ENCODE measurements at regions not wholly inside any gene's neighbourhood (a gene's known extent, or its start where the extent isn't known, plus 50 kb on each side); places are given as distances from the start of the nearest gene placed in this dataset.
"Not testable (repeated sequence)": the region's sequence is repeated elsewhere in the genome, so short reads cannot be mapped to it uniquely, and the experiment has no call there.

DNA sequence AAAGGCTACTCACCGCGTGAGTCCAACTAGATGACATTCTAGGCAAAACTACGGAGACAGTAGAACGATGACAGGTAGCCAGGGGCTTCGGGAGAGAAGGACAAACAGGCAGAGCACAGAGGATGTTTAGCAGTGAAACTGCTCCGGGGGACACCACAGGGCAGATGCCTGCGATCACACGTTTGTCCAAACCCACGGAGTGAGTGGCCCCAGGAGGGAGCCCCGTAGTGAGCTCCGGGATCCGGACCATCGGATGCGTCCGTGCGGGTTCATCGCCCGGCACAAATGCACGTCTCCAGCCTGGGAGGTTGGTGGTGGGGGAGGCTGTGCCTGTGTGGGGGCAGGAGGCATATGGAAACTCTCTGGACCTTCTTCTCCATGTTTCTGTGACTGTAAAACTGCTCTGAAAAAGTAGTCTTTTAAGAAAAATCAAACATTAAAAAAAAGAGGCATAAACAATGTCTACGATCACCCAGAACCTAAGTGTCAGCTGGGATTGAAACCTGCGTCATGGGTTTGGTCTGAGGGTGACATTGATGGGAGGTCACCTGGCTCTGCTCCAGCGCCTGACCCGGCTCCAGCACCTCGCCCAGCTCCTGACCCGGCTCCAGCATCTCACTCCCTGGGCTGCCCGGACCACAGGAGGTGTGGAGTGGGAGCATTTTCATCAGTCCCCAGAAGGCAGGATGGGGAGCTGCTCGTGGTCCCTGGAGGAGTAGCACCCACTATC is 83.0 kb upstream of the CTDP1 start:
- DNase-seq, result no peak

- DNase-seq, result no peak
Observed at GRCh38 chr18:79597176-79597830, 82.3 kb upstream of the CTDP1 start.

GRCh38 chr18:79597831-79598632 is 81.6 kb upstream of the CTDP1 start:
- DNase-seq, result no peak

GRCh38 chr18:79598633-79599175 is 80.9 kb upstream of the CTDP1 start:
- no peak for DNase-seq

DNA sequence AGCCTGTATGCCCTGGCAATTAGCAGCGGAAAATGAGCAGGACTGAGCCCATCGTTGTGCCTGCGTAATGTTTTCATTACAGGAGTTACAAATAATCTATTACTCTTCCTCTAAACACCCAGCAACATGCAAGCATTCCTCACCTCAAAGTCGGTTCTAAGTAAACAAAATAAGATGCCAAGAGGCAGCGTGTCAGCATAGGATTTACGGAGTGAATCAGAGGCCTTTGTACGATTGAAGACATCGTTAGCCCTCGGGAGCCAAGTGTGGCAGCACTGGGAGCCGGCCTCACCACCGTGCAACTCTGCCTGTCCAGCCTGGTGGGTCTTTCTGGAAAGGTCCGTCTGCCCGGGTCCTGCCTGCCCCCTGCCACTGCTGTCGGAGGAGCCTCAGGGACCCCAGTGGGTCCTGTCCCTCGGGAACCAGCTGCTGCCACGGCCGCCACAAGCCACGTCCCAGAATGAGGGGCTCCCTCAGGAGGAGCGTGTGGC is 80.1 kb upstream of the CTDP1 start:
- no peak for DNase-seq

GRCh38 chr18:79600141-79600540 is 79.5 kb upstream of the CTDP1 start:
- no peak for DNase-seq

DNA sequence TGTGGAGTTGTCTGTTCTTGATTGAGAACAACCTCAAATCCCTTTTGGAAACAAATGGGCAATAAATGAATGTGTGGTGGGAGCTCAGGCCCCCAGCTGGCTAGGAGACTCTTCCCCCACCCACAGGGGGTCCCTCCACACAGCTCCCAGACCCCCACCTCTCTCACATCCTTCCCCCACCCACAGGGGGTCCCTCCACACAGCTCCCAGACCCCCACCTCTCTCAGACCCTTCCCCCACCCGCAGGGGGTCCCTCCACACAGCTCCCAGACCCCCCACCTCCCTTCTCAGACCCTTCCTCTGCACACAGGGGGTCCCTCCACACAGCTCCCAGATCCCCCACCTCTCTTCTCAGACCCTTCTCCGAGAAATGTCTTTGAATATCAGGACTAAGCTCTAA is 79.0 kb upstream of the CTDP1 start:
- no peak for DNase-seq

DNA sequence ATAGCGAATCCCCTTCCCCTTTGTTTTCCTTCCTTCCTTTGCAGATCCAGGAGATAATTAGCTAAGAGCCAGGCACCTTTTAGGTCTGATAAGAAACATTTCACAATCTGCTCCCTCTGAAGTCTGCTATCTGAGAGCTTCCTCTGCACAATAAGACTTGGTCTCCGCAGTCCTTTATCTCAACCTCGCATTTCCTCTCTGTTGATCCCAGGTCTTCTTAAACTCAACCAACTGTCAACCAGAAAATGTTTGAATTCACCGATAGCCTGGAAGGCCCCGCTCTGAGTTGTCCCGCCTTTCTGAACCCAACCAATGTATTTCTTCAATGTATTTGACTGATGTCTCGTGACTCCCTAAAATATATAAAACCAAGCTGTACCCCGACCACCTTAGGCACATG is 78.4 kb upstream of the CTDP1 start:
- DNase-seq, result no peak

DNA sequence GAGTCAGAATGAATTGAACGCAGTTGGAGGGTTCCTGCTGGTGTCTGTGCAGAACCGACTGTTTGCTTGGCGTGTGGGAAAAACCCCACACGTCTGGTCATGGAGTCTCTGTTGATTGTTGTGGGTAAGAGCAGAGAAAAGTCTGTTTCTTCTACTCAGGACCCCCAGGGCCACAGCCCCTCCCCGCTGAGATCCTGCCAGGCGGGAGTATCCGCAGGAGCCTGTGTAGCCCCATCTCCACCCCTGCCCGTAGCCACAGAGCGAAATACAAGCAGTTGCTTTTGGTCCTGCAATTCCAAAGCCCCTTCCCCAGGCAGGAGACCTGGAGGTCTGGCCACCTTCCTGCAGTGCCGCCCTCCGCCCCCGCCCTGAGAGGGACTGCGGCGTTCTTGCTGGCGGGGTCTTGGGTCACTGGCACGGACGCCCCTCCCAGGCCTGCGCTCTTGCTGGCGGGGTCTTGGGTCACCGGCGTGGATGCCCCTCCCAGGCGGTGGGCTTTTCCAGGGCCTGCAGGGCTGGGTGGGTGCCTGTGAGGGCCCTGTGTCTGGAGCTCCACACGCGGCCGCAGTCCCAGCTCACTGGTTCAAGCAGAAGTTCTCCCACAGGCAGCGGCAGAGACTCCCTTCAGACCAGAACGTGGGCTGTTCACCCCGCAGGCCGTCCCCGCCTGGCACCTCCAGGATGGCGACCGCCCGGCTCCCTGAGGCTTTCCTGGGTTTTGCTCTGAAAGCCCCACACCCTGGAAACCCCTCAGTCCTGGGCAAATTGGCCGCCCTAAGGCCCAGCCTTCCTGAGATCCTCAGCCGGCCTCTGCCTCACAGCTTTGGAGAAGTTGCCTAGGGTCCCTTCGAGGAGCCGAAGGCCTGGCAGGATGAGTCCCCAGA is 76.0 kb upstream of the CTDP1 start:
- DNase-seq, result no peak

- DNase-seq, result no peak
Observed at GRCh38 chr18:79604205-79604912, 75.2 kb upstream of the CTDP1 start.

DNA sequence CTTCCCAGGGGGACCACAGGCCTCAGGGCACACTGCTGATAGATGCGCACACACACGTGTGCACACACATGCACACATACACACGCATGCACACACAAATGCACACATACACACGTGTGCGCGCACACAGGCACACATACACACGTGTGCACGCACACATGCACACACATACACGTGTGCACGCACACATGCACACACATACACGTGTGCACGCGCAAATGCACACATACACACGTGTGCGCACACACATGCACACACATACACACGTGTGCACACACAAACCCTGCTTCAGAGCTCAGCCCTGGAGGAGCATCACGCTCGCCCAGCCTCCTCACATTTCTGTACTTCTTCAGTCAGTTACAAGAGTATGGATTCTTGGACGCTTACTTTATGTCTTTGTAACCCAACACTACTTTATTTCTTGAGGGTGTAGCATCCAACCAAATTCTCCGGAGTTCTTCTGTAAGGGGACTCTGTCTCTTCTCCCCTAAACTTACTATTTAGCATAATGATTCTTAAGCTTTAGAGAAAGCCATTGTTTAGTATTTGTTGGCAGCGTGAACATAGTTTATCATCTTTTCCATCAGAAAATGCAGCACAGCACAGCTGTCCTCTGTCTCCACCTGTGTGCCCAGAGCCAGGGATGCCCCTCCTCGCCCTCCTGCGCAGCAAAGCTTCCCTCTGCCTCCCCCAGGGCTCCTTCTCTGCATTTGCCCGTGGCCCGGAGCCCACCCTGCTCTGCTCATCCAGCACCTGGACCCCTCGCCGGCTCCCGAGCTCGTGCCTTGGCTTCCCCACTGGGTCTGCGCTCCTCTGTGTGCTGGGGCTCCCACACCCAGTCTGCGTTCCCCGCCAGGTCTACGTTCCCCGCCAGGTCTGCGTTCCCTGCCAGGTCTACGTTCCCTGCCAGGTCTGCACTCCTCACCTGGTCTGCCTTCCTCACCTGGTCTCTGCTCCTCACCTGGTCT is 74.4 kb upstream of the CTDP1 start:
- DNase-seq, result no peak

DNA sequence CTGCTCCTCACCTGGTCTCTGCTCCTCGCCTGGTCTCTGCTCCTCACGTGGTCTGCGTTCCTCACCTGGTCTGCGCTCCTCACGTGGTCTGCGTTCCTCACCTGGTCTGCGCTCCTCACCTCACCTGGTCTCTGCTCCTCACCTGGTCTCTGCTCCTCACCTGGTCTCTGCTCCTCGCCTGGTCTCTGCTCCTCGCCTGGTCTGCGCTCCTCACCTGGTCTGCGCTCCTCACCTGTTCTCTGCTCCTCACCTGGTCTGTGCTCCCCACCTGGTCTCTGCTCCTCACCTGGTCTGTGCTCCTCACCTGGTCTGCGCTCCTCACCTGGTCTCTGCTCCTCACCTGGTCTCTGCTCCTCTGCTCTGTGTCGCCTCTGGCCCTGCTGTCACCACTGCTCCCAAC is 73.5 kb upstream of the CTDP1 start:
- DNase-seq, result not testable (repeated sequence)

- no peak for DNase-seq
Observed at GRCh38 chr18:79606621-79607331, 72.8 kb upstream of the CTDP1 start.

DNA sequence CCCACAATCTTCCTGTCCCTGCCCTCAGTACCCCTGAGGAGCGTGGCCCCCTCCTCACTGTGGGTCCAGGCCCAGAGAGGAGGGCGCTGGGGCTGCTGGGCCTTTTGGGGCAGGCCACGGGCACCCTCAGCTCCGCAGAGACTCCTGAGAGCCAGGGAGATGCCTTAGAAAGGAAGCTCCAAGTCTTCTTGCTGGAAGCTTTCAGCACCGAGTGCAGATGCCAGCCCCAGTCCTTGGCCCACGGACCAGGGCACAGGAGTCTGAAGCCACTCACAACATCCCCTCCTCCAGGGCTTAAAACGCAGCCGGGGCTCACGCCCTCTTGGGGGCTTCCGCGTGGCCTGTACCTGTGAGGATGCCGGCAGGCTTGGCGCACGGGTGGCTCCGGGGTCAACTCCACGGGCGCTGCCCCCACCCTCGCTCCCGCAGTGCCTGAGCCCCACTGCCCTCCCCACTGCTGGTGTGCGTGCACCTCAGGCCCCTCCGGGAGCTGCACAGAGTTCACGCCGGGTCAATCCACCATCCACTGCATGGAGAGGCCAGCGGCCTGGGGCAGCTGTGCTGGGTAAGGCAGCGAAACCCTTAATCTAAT is 72.1 kb upstream of the CTDP1 start:
- DNase-seq, result no peak

DNA sequence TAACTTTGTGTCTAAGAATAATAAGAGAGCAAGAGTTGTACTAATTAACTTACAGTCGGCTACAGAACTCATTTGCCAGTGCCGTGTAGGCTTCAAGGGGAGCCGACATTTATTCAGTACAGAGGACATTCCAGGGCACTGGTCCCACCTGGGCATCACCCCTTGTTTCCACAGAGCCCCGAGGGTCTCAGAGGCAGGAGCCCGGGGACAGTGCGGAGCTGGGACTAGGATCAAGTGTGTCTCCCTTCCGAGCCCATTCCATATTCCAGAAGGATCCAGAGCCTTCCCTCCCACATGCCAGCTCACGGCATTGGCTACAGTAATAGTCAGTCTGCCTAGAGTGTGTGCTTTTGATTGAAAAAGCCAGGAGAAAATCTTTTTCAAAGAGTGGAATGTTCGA is 71.5 kb upstream of the CTDP1 start:
- DNase-seq, result no peak

GRCh38 chr18:79608535-79608934 is 71.1 kb upstream of the CTDP1 start:
- DNase-seq, result no peak

- no peak for DNase-seq
Observed at GRCh38 chr18:79608999-79609461, 70.6 kb upstream of the CTDP1 start.

DNA sequence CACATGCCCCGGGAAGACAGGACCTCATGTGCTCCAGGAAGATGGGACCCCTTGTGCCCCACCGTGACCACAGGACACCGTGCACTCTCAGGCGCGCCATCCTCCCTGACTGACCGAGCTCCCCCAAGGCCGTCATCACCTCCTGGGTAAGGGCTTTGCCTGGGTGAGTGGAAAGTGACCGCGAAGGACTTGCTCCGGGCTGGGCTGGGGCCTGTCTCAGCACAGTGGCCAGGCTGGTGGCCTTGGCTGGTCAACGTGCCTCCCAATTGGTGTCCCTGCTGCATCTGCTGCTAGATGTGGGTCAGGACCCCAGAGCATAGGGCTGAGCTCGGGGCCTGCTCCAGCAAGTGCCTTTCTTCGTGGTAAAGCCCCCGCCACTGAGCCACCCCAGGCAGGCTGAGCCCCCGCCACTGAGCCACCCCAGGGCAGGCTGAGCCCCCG is 69.7 kb upstream of the CTDP1 start:
- no peak for DNase-seq
